Upper lobe of right lung (tissue), 1 donor: ENCODE measurements at regions not wholly inside any gene's neighbourhood (a gene's known extent, or its start where the extent isn't known, plus 50 kb on each side); places are given as distances from the start of the nearest gene placed in this dataset.

Source experiments
- ATAC-seq: fragments of 200-7000 bp; cut with Tn5 transposase; one replicate; pipeline ENCODE4 v1.9.1; 2020; ENCODE audit warnings: mild to moderate bottlenecking, moderate library complexity
- DNase-seq: peaks from one replicate; pipeline ENCODE4 v3.0.0-alpha.2; 2020
- H3K27ac ChIP-seq: fragments of 200-600 bp; one replicate; pipeline ENCODE4 v1.8.0; 2022
- H3K27me3 ChIP-seq: fragments of 200-600 bp; one replicate; pipeline ENCODE4 v1.8.0; 2022; ENCODE audit warnings: mild to moderate bottlenecking
- H3K36me3 ChIP-seq: fragments of 200-600 bp; one replicate; pipeline ENCODE4 v1.8.0; 2022
- H3K4me1 ChIP-seq: fragments of 200-600 bp; one replicate; pipeline ENCODE4 v1.8.0; 2022
- H3K4me3 ChIP-seq: fragments of 200-600 bp; one replicate; pipeline ENCODE4 v1.8.0; 2022; ENCODE audit warnings: mild to moderate bottlenecking
- H3K9me3 ChIP-seq: fragments of 200-600 bp; one replicate; pipeline ENCODE4 v1.8.0; 2022
- CTCF ChIP-seq: fragments of 200-600 bp; IDR thresholded peaks from one replicate; pipeline ENCODE4 v1.8.0; 2022; ENCODE audit warnings: antibody characterized with exemption
- intact Hi-C: fragments of 100-400 bp; cut with DNase I; formaldehyde crosslinking; loops from one replicate; pipeline ENCODE4 v1.11.0; 2022
- donor health status: DM: no; HTN: yes; CAD: no; lungs with severe emphysema.

- intact Hi-C loops: no loop called here
- no peak overlapping the region for H3K27ac ChIP-seq
- H3K9me3 ChIP-seq: no peaks in the 10 kb centered on the region
- no peak for TF ChIP-seq CTCF
- no peak overlapping the region for H3K4me3 ChIP-seq
- no peaks in the 10 kb centered on the region for H3K36me3 ChIP-seq
- peak; percentile 52 for DNase-seq
- H3K27me3 ChIP-seq: peaks cover 18% of the 10 kb centered on the region
- no peak for ATAC-seq
- H3K4me1 ChIP-seq: no peaks in the 10 kb centered on the region
Measured at GRCh38 chr12:132393245-132393795, 63.9 kb upstream of the GALNT9 start.

GRCh38 chr12:132392389-132393244 lies 63.2 kb upstream of the GALNT9 start:
- ATAC-seq (no peak), DNase-seq (peak; percentile 39)
- H3K9me3 ChIP-seq: no peaks in the 10 kb centered on the region
- no peak overlapping the region for H3K4me3 ChIP-seq
- intact Hi-C loops: no loop called here
- no peak overlapping the region for H3K27ac ChIP-seq
- TF ChIP-seq CTCF: no peak
- no peaks in the 10 kb centered on the region for H3K36me3 ChIP-seq
- H3K27me3 ChIP-seq: peaks cover 12% of the 10 kb centered on the region
- H3K4me1 ChIP-seq: no peaks in the 10 kb centered on the region

- H3K27me3 ChIP-seq: peaks cover 21% of the 10 kb centered on the region
Measured at GRCh38 chr12:132391326-132392041, 62.1 kb upstream of the GALNT9 start.

GRCh38 chr12:132390287-132391076 lies 61.1 kb upstream of the GALNT9 start:
- no peak for ATAC-seq
- intact Hi-C loops: no loop called here
- no peak overlapping the region for H3K4me3 ChIP-seq
- H3K9me3 ChIP-seq: no peaks in the 10 kb centered on the region
- no peaks in the 10 kb centered on the region for H3K4me1 ChIP-seq
- H3K27me3 ChIP-seq: peaks cover 31% of the 10 kb centered on the region
- no peak overlapping the region for H3K27ac ChIP-seq
- DNase-seq: peak; percentile 53
- no peaks in the 10 kb centered on the region for H3K36me3 ChIP-seq
- no peak for TF ChIP-seq CTCF

More at GRCh38 chr12:132391326-132392041, 62.1 kb upstream of the GALNT9 start:
- H3K4me3 ChIP-seq: no peak overlapping the region
- H3K4me1 ChIP-seq: no peaks in the 10 kb centered on the region
- peak; percentile 54 for DNase-seq
- no peak for ATAC-seq
- H3K36me3 ChIP-seq: no peaks in the 10 kb centered on the region
- no peaks in the 10 kb centered on the region for H3K9me3 ChIP-seq
- no peak overlapping the region for H3K27ac ChIP-seq
- intact Hi-C loops: no loop called here
- TF ChIP-seq CTCF: no peak

GRCh38 chr12:132389526-132390286 lies 60.3 kb upstream of the GALNT9 start:
- peaks cover 31% of the 10 kb centered on the region for H3K27me3 ChIP-seq
- TF ChIP-seq CTCF: no peak
- H3K27ac ChIP-seq: no peak overlapping the region
- no peaks in the 10 kb centered on the region for H3K4me1 ChIP-seq
- no peaks in the 10 kb centered on the region for H3K9me3 ChIP-seq
- no peaks in the 10 kb centered on the region for H3K36me3 ChIP-seq
- DNase-seq (peak; percentile 29), ATAC-seq (no peak)
- H3K4me3 ChIP-seq: no peak overlapping the region
- intact Hi-C loops: no loop called here
